GM12878 (cell line): ENCODE measurements at regions not wholly inside any gene's neighbourhood (a gene's known extent, or its start where the extent isn't known, plus 50 kb on each side); places are given as distances from the start of the nearest gene placed in this dataset.
A peak's percentile ranks its signal among the peaks of the same experiment; 100 is the strongest.

Source experiments
- ASH2L ChIP-seq: fragments of 300-600, 200-600 bp; sonication (generic); IDR thresholded peaks from 2 replicates; pipeline ENCODE4 v1.6.1; 2017; ENCODE audit warnings: low read depth, mild to moderate bottlenecking, borderline replicate concordance
- BACH1 ChIP-seq: fragments of 450-650 bp; IDR thresholded peaks from 2 replicates; pipeline ENCODE4 v1.6.1; 2017; ENCODE audit warnings: mild to moderate bottlenecking, borderline replicate concordance
- BCL3 ChIP-seq: IDR thresholded peaks from 2 replicates; pipeline ENCODE4 v1.6.1; 2011; ENCODE audit warnings: borderline replicate concordance, low read depth, mild to moderate bottlenecking, moderate library complexity, low read length; ENCODE audit not compliant: insufficient read depth, poor library complexity, severe bottlenecking
- CHD2 ChIP-seq: IDR thresholded peaks from 2 replicates; pipeline ENCODE4 v1.6.1; 2011; ENCODE audit warnings: low read depth, low read length, improper control_type of control experiment, borderline replicate concordance
- ETV6 ChIP-seq, 2 experiments: fragments of 450-650 bp in 1 of 2; IDR thresholded peaks in 1 of 2; conservative IDR thresholded peaks in 1 of 2; 2 replicates each; pipeline ENCODE4 v1.6.1; 2014; ENCODE audit warnings: antibody characterized with exemption in 1 of 2, borderline replicate concordance in 1 of 2, low read depth in 1 of 2, mild to moderate bottlenecking in 1 of 2, moderate library complexity in 1 of 2
- GABPA ChIP-seq: IDR thresholded peaks from 2 replicates; pipeline ENCODE4 v1.6.1; 2014; ENCODE audit warnings: antibody characterized with exemption, low read depth, mild to moderate bottlenecking, inconsistent platforms
- GATAD2B ChIP-seq: fragments of 450-650 bp; conservative IDR thresholded peaks from 2 replicates; pipeline ENCODE4 v1.6.1; 2017; ENCODE audit warnings: low read depth, mild to moderate bottlenecking, moderate library complexity
- HCFC1 ChIP-seq: fragments of 150-350 bp; IDR thresholded peaks from 2 replicates; pipeline ENCODE4 v1.6.1; 2014; ENCODE audit warnings: low read length
- IKZF1 ChIP-seq: fragments of 450-650 bp; conservative IDR thresholded peaks from 2 replicates; pipeline ENCODE4 v1.6.1; 2017; ENCODE audit warnings: antibody characterized with exemption, mild to moderate bottlenecking
- IRF3 ChIP-seq: fragments of 450-650 bp; IDR thresholded peaks from 2 replicates; pipeline ENCODE4 v1.6.1; 2014; ENCODE audit warnings: mild to moderate bottlenecking
- JUNB ChIP-seq: IDR thresholded peaks from 2 replicates; pipeline ENCODE4 v1.6.1; 2016; ENCODE audit warnings: antibody characterized with exemption, mild to moderate bottlenecking
- KDM1A ChIP-seq: fragments of 200-600 bp; sonication (generic); IDR thresholded peaks from 2 replicates; pipeline ENCODE4 v1.6.1; 2016; ENCODE audit warnings: borderline replicate concordance
- MEF2A ChIP-seq: IDR thresholded peaks from 2 replicates; pipeline ENCODE4 v1.6.1; 2011; ENCODE audit warnings: low read depth, mild to moderate bottlenecking, low read length, moderate library complexity; ENCODE audit not compliant: insufficient read depth
- MLLT1 ChIP-seq: fragments of 450-650 bp; IDR thresholded peaks from 2 replicates; pipeline ENCODE4 v1.6.1; 2016; ENCODE audit warnings: mild to moderate bottlenecking
- MTA3 ChIP-seq: IDR thresholded peaks from 2 replicates; pipeline ENCODE4 v1.6.1; 2012; ENCODE audit warnings: low read length, inconsistent platforms, borderline replicate concordance
- NR2C2 ChIP-seq: IDR thresholded peaks from 2 replicates; pipeline ENCODE4 v1.6.1; 2011; ENCODE audit warnings: borderline replicate concordance, low read depth; ENCODE audit not compliant: control insufficient read depth, insufficient read length
- PAX5 ChIP-seq: IDR thresholded peaks from 2 replicates; pipeline ENCODE4 v1.6.1; 2011; ENCODE audit warnings: low read depth, low read length, borderline replicate concordance
- RB1 ChIP-seq: fragments of 450-650 bp; formaldehyde crosslinking; IDR thresholded peaks from 2 replicates; pipeline ENCODE4 v1.6.1; 2017; ENCODE audit warnings: mild to moderate bottlenecking, borderline replicate concordance
- RBBP5 ChIP-seq: fragments of 200-600 bp; sonication (generic); conservative IDR thresholded peaks from 2 replicates; pipeline ENCODE4 v1.6.1; 2016
- SIX5 ChIP-seq: IDR thresholded peaks from 2 replicates; pipeline ENCODE4 v1.6.1; 2011; ENCODE audit warnings: mild to moderate bottlenecking, low read depth, low read length, moderate library complexity; ENCODE audit not compliant: severe bottlenecking
- YBX1 ChIP-seq: fragments of 450-650 bp; IDR thresholded peaks from 2 replicates; pipeline ENCODE4 v1.6.1; 2016; ENCODE audit warnings: antibody characterized with exemption
- ZBED1 ChIP-seq: IDR thresholded peaks from 2 replicates; pipeline ENCODE4 v1.6.1; 2016; ENCODE audit warnings: borderline replicate concordance
- ZBTB33 ChIP-seq: fragments of 450-650 bp; IDR thresholded peaks from 2 replicates; pipeline ENCODE4 v1.6.1; 2017; ENCODE audit warnings: mild to moderate bottlenecking
- ZNF384 ChIP-seq: IDR thresholded peaks from 2 replicates; pipeline ENCODE4 v1.6.1; 2012; ENCODE audit warnings: low read depth, mild to moderate bottlenecking, low read length, improper control_type of control experiment, borderline replicate concordance

GRCh38 chr6:6826095-6826901 is 237.8 kb downstream of the LY86 start (continued):
- TF ChIP-seq ETV6 (conservative IDR thresholded peaks at IDR 0.05 in 1 of 2, IDR thresholded peaks at IDR 0.05 in 1 of 2; ENCODE audit: borderline replicate concordance in 1 of 2, low read depth in 1 of 2) (peak in 1 of 2 experiments; percentile 82; a peak in 2 of 4 replicates), ZBED1 (no peak), BCL3 (no peak), IRF3 (no peak), GATAD2B (no peak; the same call in 1 of the 2 replicates), JUNB (no peak), IKZF1 (peak; percentile 87), GABPA (no peak), RB1 (no peak), KDM1A (no peak), CHD2 (no peak), PAX5 (peak; percentile 44; the same call in 1 of the 2 replicates), HCFC1 (no peak), RBBP5 (no peak), MTA3 (no peak), YBX1 (no peak), MEF2A (no peak), ZNF384 (no peak), BACH1 (no peak; the same call in 1 of the 2 replicates), MLLT1 (no peak), NR2C2 (no peak), SIX5 (no peak), ZBTB33 (no peak), ASH2L (no peak)
